ENCODE measurements at regions not wholly inside any gene's neighbourhood (a gene's known extent, or its start where the extent isn't known, plus 50 kb on each side); places are given as distances from the start of the nearest gene placed in this dataset.

- TF ChIP-seq CTCF (IDR thresholded peaks at IDR 0.05) (no peak), POLR2A (IDR thresholded peaks at IDR 0.05) (no peak), EP300 (IDR thresholded peaks at IDR 0.05) (no peak)
Measured at GRCh38 chr12:96117460-96117859, 76.7 kb upstream of the ELK3 start.
